HG02973 (cell line): ENCODE measurements at regions not wholly inside any gene's neighbourhood (a gene's known extent, or its start where the extent isn't known, plus 50 kb on each side); places are given as distances from the start of the nearest gene placed in this dataset.

Experiments
- ATAC-seq: cut with Tn5 transposase; IDR thresholded peaks from one replicate; pipeline ENCODE4 v1.9.1; 2021; ENCODE audit warnings: moderate library complexity; ENCODE audit not compliant: unreplicated experiment

- no peak for ATAC-seq
Measured at GRCh38 chr16:76612497-76612896, 335.3 kb downstream of the CNTNAP4 start.

- ATAC-seq, result no peak
Measured at GRCh38 chr16:76614269-76614668, 337.1 kb downstream of the CNTNAP4 start.

- no peak for ATAC-seq
Measured at GRCh38 chr16:76622876-76623275, 345.7 kb downstream of the CNTNAP4 start.

- ATAC-seq, result no peak
Measured at GRCh38 chr16:76634847-76635697, 357.9 kb downstream of the CNTNAP4 start.

GRCh38 chr16:76639685-76640289 lies 362.6 kb downstream of the CNTNAP4 start:
- ATAC-seq, result no peak

GRCh38 chr16:76650582-76650981 lies 373.4 kb downstream of the CNTNAP4 start:
- no peak for ATAC-seq

GRCh38 chr16:76653390-76654026 lies 376.3 kb downstream of the CNTNAP4 start:
- peak; percentile 77 for ATAC-seq

GRCh38 chr16:76654088-76654820 lies 377.1 kb downstream of the CNTNAP4 start:
- no peak for ATAC-seq

- no peak for ATAC-seq
Measured at GRCh38 chr16:76656994-76657393, 379.8 kb downstream of the CNTNAP4 start.

- no peak for ATAC-seq
Measured at GRCh38 chr16:76661691-76662235, 384.6 kb downstream of the CNTNAP4 start.

GRCh38 chr16:76665571-76666275 lies 388.5 kb downstream of the CNTNAP4 start:
- ATAC-seq, result no peak

GRCh38 chr16:76668207-76668725 lies 391.1 kb downstream of the CNTNAP4 start:
- ATAC-seq, result no peak

GRCh38 chr16:76669288-76669687 lies 392.1 kb downstream of the CNTNAP4 start:
- no peak for ATAC-seq

- ATAC-seq, result no peak
Measured at GRCh38 chr16:76670125-76670857, 393.1 kb downstream of the CNTNAP4 start.

- ATAC-seq, result no peak
Measured at GRCh38 chr16:76676356-76676755, 399.2 kb downstream of the CNTNAP4 start.

- ATAC-seq, result no peak
Measured at GRCh38 chr16:76681296-76681695, 404.1 kb downstream of the CNTNAP4 start.

- no peak for ATAC-seq
Measured at GRCh38 chr16:76683051-76683450, 405.9 kb downstream of the CNTNAP4 start.

GRCh38 chr16:76696876-76697275 lies 419.7 kb downstream of the CNTNAP4 start:
- ATAC-seq, result no peak

GRCh38 chr16:76705892-76706291 lies 428.7 kb downstream of the CNTNAP4 start:
- ATAC-seq, result no peak
